GM23248 (cell line): ENCODE measurements at regions not wholly inside any gene's neighbourhood (a gene's known extent, or its start where the extent isn't known, plus 50 kb on each side); places are given as distances from the start of the nearest gene placed in this dataset.

Experiments
- DNase-seq: peaks from one replicate; pipeline ENCODE4 v3.0.0-alpha.2; 2015
- H2AFZ ChIP-seq: fragments of 200-600 bp; sonication (generic); 2 replicates; pipeline ENCODE4 v1.6.1; 2016; ENCODE audit warnings: antibody characterized with exemption
- H3F3A ChIP-seq: fragments of 200-600 bp; sonication (generic); 2 replicates; pipeline ENCODE4 v1.6.1; 2016; ENCODE audit warnings: mild to moderate bottlenecking, antibody characterized with exemption, mixed run types; ENCODE audit not compliant: insufficient read depth
- H3K27ac ChIP-seq: fragments of 200-600 bp; sonication (generic); 2 replicates; pipeline ENCODE4 v1.5.1; 2016; ENCODE audit warnings: mild to moderate bottlenecking
- H3K27me3 ChIP-seq: fragments of 200-600 bp; sonication (generic); replicated peaks from 2 replicates; pipeline ENCODE4 v1.6.1; 2016; ENCODE audit warnings: mild to moderate bottlenecking; ENCODE audit not compliant: insufficient read depth
- H3K36me3 ChIP-seq: fragments of 200-600 bp; sonication (generic); 2 replicates; pipeline ENCODE4 v1.6.1; 2016; ENCODE audit warnings: low read depth, mild to moderate bottlenecking
- H3K4me1 ChIP-seq: fragments of 200-600 bp; sonication (generic); 2 replicates; pipeline ENCODE4 v1.6.1; 2016; ENCODE audit warnings: mild to moderate bottlenecking; ENCODE audit not compliant: insufficient read depth
- H3K4me2 ChIP-seq: fragments of 200-600 bp; sonication (generic); one replicate; pipeline ENCODE4 v1.6.1; 2016; ENCODE audit warnings: mild to moderate bottlenecking; ENCODE audit not compliant: unreplicated experiment
- H3K4me3 ChIP-seq: fragments of 200-600 bp; sonication (generic); 2 replicates; pipeline ENCODE4 v1.5.1; 2016; ENCODE audit warnings: mild to moderate bottlenecking
- H3K79me2 ChIP-seq: fragments of 200-600 bp; sonication (generic); 2 replicates; pipeline ENCODE4 v1.6.1; 2016; ENCODE audit warnings: mild to moderate bottlenecking; ENCODE audit not compliant: insufficient read depth
- H3K9ac ChIP-seq: fragments of 200-600 bp; sonication (generic); 2 replicates; pipeline ENCODE4 v1.6.1; 2016; ENCODE audit warnings: mild to moderate bottlenecking
- H3K9me2 ChIP-seq: fragments of 200-600 bp; sonication (generic); 2 replicates; pipeline ENCODE4 v1.6.1; 2016; ENCODE audit warnings: mixed run types, mild to moderate bottlenecking, moderate library complexity; ENCODE audit not compliant: insufficient read depth
- H3K9me3 ChIP-seq: fragments of 200-600 bp; sonication (generic); one replicate; pipeline ENCODE4 v1.6.1; 2017; ENCODE audit warnings: low read depth
- H4K20me1 ChIP-seq: fragments of 200-600 bp; sonication (generic); 2 replicates; pipeline ENCODE4 v1.6.0; 2016; ENCODE audit not compliant: insufficient read depth
- EZH2 ChIP-seq: fragments of 200-600 bp; sonication (generic); IDR thresholded peaks from 2 replicates; pipeline ENCODE4 v1.6.1; 2018; ENCODE audit warnings: antibody characterized with exemption, mild to moderate bottlenecking; ENCODE audit not compliant: insufficient read depth, poor library complexity, severe bottlenecking
- EZH2phosphoT487 ChIP-seq: fragments of 200-600 bp; sonication (generic); IDR thresholded peaks from 2 replicates; pipeline ENCODE4 v1.6.1; 2018; ENCODE audit warnings: antibody characterized with exemption, moderate library complexity, mild to moderate bottlenecking, low read depth; ENCODE audit not compliant: insufficient read depth
- WGBS, 2 experiments: methylation state at CpG; one replicate each; pipeline ENCODE4 v1.1.6; 2015 to 2017; ENCODE audit warnings: low lambda C conversion rate in 2 of 2, low coverage in 1 of 2; ENCODE audit errors: missing lambda C conversion rate in 2 of 2; 5-methylcytosine and 5-hydroxymethylcytosine counted together
- in situ Hi-C: fragments of 300-500 bp; cut with MboI; formaldehyde crosslinking; loops from 2 replicates; pipeline ENCODE4 v1.15.0; 2020

- 23 to 28% methylated on average over 4 of the region's 4 CpGs for WGBS, 2 experiments
- no peak overlapping the region for H3K4me2 ChIP-seq
These were observed 338.1 kb upstream of the BRINP1 start for GRCh38 chr9:119707228-119707845.

DNA sequence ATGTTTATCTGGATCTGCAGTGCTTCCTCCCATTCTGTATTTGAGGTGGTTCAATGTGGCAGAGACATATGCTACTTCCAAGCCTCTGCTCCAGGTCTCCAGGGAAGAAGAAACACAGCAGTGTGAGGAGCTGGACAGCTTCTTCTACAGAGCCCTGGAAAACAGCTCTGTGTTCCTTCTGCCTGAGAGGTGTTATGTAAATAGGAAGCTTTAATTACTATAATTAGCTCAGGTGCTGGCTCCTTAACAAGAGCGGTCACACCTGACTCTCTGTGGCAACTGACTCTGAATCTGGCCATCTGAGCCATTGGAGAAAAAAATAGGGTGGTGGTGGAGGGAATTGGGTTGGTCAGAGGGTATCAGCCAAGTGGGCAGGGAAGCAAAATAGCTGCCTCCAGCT is 332.4 kb upstream of the BRINP1 start:
- Histone ChIP-seq H3K27me3 (no peaks in the 10 kb centered on the region), H3K9me2 (no peaks in the 10 kb centered on the region), H3K9ac (no peak overlapping the region), H3K27ac (no peak overlapping the region), H3K4me2 (no peak overlapping the region), H3K79me2 (no peaks in the 10 kb centered on the region), H3K4me3 (no peak overlapping the region), H3F3A (no peaks in the 10 kb centered on the region), H4K20me1 (no peaks in the 10 kb centered on the region), H3K36me3 (no peaks in the 10 kb centered on the region), H3K4me1 (no peaks in the 10 kb centered on the region), H3K9me3 (no peaks in the 10 kb centered on the region), H2AFZ (no peak overlapping the region)
- no peak for DNase-seq
- TF ChIP-seq EZH2phosphoT487 (no peak), EZH2 (no peak)
- in situ Hi-C loops, result no loop called here
- 70 to 71% methylated on average over 1 of the region's 1 CpG for WGBS, 2 experiments

More at GRCh38 chr9:119707228-119707845, 338.1 kb upstream of the BRINP1 start:
- Histone ChIP-seq H4K20me1 (no peaks in the 10 kb centered on the region), H2AFZ (no peak overlapping the region), H3K4me1 (no peaks in the 10 kb centered on the region), H3K9me2 (no peaks in the 10 kb centered on the region), H3K27ac (no peak overlapping the region), H3K27me3 (no peaks in the 10 kb centered on the region), H3K4me3 (no peak overlapping the region), H3K36me3 (no peaks in the 10 kb centered on the region), H3F3A (no peaks in the 10 kb centered on the region), H3K9me3 (no peaks in the 10 kb centered on the region), H3K79me2 (no peaks in the 10 kb centered on the region), H3K9ac (no peak overlapping the region)
- in situ Hi-C loops, result no loop called here
- TF ChIP-seq EZH2 (no peak), EZH2phosphoT487 (no peak)
- no peak for DNase-seq

- 7 to 14% methylated on average over 2 of the region's 2 CpGs for WGBS, 2 experiments
- TF ChIP-seq EZH2phosphoT487 (no peak), EZH2 (no peak)
- H3K79me2 ChIP-seq, result no peaks in the 10 kb centered on the region
These were observed 329.3 kb upstream of the BRINP1 start for GRCh38 chr9:119698535-119698934.

DNA sequence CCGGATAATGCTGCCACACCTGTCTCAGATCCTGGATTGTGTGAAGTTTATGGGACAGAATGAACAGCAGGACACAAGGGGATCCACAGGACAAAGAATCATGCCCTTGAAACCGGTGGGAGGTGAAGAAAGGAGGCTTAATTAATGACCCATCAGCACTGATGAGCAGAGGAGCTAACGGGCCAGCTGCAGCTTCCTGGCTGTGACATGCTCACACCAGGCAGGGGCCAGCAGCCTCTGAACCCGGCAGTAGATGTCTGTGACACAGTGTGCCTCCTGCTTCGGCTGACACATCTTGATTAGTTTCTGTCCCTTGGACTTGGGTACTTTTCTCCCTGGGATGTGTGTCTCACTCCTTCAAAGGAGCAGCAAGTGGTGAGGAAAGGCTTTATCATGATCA is 328.8 kb upstream of the BRINP1 start:
- Histone ChIP-seq H3K27ac (no peak overlapping the region), H3K9me3 (no peaks in the 10 kb centered on the region), H2AFZ (no peak overlapping the region), H3K27me3 (no peaks in the 10 kb centered on the region), H4K20me1 (no peaks in the 10 kb centered on the region), H3K9ac (no peak overlapping the region), H3F3A (no peaks in the 10 kb centered on the region), H3K4me3 (no peak overlapping the region), H3K79me2 (no peaks in the 10 kb centered on the region), H3K36me3 (no peaks in the 10 kb centered on the region), H3K4me1 (no peaks in the 10 kb centered on the region), H3K9me2 (no peaks in the 10 kb centered on the region), H3K4me2 (no peak overlapping the region)
- no peak for DNase-seq
- no peak for TF ChIP-seq EZH2phosphoT487
- no peak for TF ChIP-seq EZH2
- in situ Hi-C loops, result no loop called here
- WGBS, 2 experiments, result 11 to 16% methylated on average over 5 of the region's 5 CpGs

More at GRCh38 chr9:119698535-119698934, 329.3 kb upstream of the BRINP1 start:
- H3K4me1 ChIP-seq, result no peaks in the 10 kb centered on the region
- H2AFZ ChIP-seq, result no peak overlapping the region
- no peaks in the 10 kb centered on the region for H3K27me3 ChIP-seq
- no peaks in the 10 kb centered on the region for H3K9me3 ChIP-seq
- H4K20me1 ChIP-seq, result no peaks in the 10 kb centered on the region
- no peaks in the 10 kb centered on the region for H3K36me3 ChIP-seq
- H3K27ac ChIP-seq, result no peak overlapping the region
- in situ Hi-C loops, result no loop called here
- no peak overlapping the region for H3K4me3 ChIP-seq
- H3K9me2 ChIP-seq, result no peaks in the 10 kb centered on the region
- no peak overlapping the region for H3K9ac ChIP-seq
- H3F3A ChIP-seq, result no peaks in the 10 kb centered on the region
- H3K4me2 ChIP-seq, result no peak overlapping the region
- no peak for DNase-seq
